HCT116 (cell line): ENCODE measurements at regions not wholly inside any gene's neighbourhood (a gene's known extent, or its start where the extent isn't known, plus 50 kb on each side); places are given as distances from the start of the nearest gene placed in this dataset.

ENCODE experiments used
- CEBPB ChIP-seq: IDR thresholded peaks from 2 replicates; pipeline ENCODE4 v1.6.1; 2012; ENCODE audit warnings: low read depth
- EZH2 ChIP-seq: fragments of 200-600 bp; sonication (generic); IDR thresholded peaks from 2 replicates; pipeline ENCODE4 v1.6.1; 2017; ENCODE audit warnings: antibody characterized with exemption, mixed run types
- JUND ChIP-seq: IDR thresholded peaks from 2 replicates; pipeline ENCODE4 v1.6.1; 2012
- RAD21 ChIP-seq: IDR thresholded peaks from 2 replicates; pipeline ENCODE4 v1.6.1; 2012; ENCODE audit warnings: low read depth, mild to moderate bottlenecking
- TF ChIP-seq, protein P1 (sequence below): IDR thresholded peaks from 2 replicates; pipeline ENCODE4 v1.6.1; 2012

- no peak for TF ChIP-seq JUND
- TF ChIP-seq EZH2, result no peak
- TF ChIP-seq, protein P1, sequence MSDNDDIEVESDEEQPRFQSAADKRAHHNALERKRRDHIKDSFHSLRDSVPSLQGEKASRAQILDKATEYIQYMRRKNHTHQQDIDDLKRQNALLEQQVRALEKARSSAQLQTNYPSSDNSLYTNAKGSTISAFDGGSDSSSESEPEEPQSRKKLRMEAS, result no peak
- TF ChIP-seq CEBPB, result no peak
- TF ChIP-seq RAD21, result no peak
These were observed 50.2 kb upstream of the OTX2 start (continued) for GRCh38 chr14:56860441-56860840.
